ENCODE measurements at regions not wholly inside any gene's neighbourhood (a gene's known extent, or its start where the extent isn't known, plus 50 kb on each side); places are given as distances from the start of the nearest gene placed in this dataset.

DNA sequence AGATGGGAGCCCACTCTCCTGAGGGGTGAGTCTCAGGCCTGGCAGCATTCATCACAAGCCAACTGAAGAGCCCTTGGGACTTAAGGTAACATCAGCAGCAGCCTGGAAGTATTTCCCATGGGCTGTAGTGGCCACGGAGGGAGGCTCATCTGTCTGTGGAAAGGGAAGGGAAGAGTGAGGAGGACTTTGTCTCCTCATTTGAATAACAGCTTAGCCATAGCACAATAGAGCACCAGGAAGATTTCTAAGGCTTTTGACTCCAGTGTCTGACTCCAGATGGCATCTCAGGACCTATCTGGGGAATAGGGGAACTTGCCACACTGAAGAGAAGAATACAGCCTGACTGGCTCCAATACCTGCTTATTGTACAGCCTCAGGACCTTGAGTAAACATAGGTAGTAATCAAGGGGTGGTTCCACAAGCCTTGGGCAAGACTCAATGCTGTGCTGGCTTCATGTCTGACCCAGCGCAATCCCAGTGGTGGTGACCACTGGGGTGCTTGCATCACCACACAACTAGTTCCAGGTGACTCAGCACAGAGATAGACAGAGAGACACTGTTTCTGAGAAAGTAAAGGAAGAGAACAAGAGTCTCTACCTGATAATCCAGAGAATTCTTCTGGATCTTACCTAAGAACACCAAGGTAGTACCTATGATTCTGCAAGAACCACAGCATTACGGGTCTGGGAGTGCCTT, 510.5 kb upstream of the CCDC179 start:
- Histone ChIP-seq H3K9me3 (ENCODE audit: control insufficient read depth in 2 of 2, insufficient read depth in 1 of 2, low read length in 1 of 2) (peaks cover 0 to 3% of the 10 kb centered on the region in 2 donors), H3K36me3 (ENCODE audit: control insufficient read depth in 2 of 2, insufficient read depth in 2 of 2, low read length in 1 of 2) (no peaks in the 10 kb centered on the region), H3K4me3 (ENCODE audit: low read length in 2 of 2) (no peak overlapping the region), H3K27ac (ENCODE audit: low read depth in 1 of 2, low read length in 1 of 2) (no peak overlapping the region), H3K27me3 (ENCODE audit: control insufficient read depth in 2 of 2, insufficient read depth in 1 of 2, low read length in 1 of 2) (no peaks in the 10 kb centered on the region), H3K4me1 (ENCODE audit: control insufficient read depth in 2 of 2, insufficient read depth in 2 of 2, low read length in 2 of 2) (no peaks in the 10 kb centered on the region)
- DNase-seq (ENCODE audit: low read depth in 6 of 9, low spot score in 9 of 9), result no peak
- 75% methylated on average over 3 of the region's 3 CpGs for WGBS

DNA sequence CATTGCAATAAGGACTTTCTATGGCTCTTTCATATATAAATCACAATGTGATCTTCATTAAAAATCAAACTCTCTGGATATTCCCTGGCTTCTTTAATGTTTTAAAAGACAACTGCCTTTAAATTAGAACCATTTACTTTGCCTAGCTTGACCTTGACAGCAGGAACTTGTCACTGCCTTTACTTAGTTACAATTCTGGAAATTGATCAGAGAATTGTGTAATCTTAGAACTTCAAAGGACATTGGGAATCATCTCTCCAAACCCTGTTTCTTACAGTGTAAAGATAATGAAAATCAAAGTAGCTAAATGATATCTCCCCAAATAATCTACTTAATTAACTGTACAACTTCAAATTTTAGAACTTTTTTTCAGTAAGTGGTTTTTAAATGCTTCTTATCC, 517.6 kb upstream of the CCDC179 start:
- H3K9me3 ChIP-seq (ENCODE audit: control insufficient read depth in 2 of 2, insufficient read depth in 1 of 2, low read length in 1 of 2), result no peaks in the 10 kb centered on the region
- H3K36me3 ChIP-seq (ENCODE audit: control insufficient read depth in 2 of 2, insufficient read depth in 2 of 2, low read length in 1 of 2), result no peaks in the 10 kb centered on the region
- H3K27me3 ChIP-seq (ENCODE audit: control insufficient read depth in 2 of 2, insufficient read depth in 1 of 2, low read length in 1 of 2), result no peaks in the 10 kb centered on the region
- DNase-seq (ENCODE audit: low read depth in 6 of 9, low spot score in 9 of 9), result no peak
- H3K4me1 ChIP-seq (ENCODE audit: control insufficient read depth in 2 of 2, insufficient read depth in 2 of 2, low read length in 2 of 2), result no peaks in the 10 kb centered on the region
- H3K4me3 ChIP-seq (ENCODE audit: low read length in 2 of 2), result no peak overlapping the region
- H3K27ac ChIP-seq (ENCODE audit: low read depth in 1 of 2, low read length in 1 of 2), result no peak overlapping the region

DNA sequence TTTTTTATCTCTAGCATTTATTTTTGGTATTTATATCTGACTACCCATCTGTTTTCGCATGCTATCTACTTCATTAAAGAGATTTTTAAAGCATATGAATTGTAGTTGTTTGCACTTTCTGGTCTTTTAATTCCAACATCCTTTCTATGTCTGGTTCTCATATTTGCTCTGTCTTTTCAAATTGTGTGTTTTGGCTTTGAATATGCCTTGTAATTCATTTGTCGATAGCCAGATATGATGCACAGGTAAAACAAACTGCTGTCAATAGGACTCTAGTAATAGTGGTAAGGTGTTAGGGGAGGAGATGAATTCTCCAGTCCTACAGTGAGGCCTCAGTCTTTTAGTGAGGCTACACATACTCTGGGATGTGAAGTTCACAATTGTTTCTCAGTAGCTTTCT, 530.8 kb upstream of the CCDC179 start:
- H3K27me3 ChIP-seq (ENCODE audit: control insufficient read depth in 2 of 2, insufficient read depth in 1 of 2, low read length in 1 of 2), result no peaks in the 10 kb centered on the region
- no peak for DNase-seq (ENCODE audit: low read depth in 6 of 9, low spot score in 9 of 9)
- no peaks in the 10 kb centered on the region for H3K9me3 ChIP-seq (ENCODE audit: control insufficient read depth in 2 of 2, insufficient read depth in 1 of 2, low read length in 1 of 2)
- H3K4me1 ChIP-seq (ENCODE audit: control insufficient read depth in 2 of 2, insufficient read depth in 2 of 2, low read length in 2 of 2), result no peaks in the 10 kb centered on the region
- H3K27ac ChIP-seq (ENCODE audit: low read depth in 1 of 2, low read length in 1 of 2), result no peak overlapping the region
- H3K36me3 ChIP-seq (ENCODE audit: control insufficient read depth in 2 of 2, insufficient read depth in 2 of 2, low read length in 1 of 2), result no peaks in the 10 kb centered on the region
- H3K4me3 ChIP-seq (ENCODE audit: low read length in 2 of 2), result no peak overlapping the region
- 72% methylated on average over 2 of the region's 2 CpGs for WGBS

DNA sequence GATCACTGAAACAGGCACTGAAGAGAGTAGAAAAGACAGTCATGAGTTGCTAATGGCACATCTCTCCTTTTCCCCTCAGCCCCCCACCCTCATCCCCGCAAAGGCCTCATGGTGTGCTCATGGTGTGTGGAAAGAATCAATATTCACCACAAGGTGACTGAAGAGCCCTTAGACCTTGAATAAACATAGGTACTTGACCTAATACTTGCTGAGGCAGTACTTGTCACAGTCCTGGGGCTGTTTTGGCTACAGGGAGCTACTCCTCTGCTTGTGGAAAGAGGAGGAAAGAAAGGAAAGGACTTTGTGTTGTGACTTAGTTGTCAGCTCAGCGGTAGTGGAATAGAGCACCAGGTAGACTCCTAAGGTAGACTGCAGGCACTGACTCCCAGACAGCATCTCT, 537.8 kb upstream of the CCDC179 start:
- Histone ChIP-seq H3K4me3 (ENCODE audit: low read length in 2 of 2) (no peak overlapping the region), H3K36me3 (ENCODE audit: control insufficient read depth in 2 of 2, insufficient read depth in 2 of 2, low read length in 1 of 2) (no peaks in the 10 kb centered on the region), H3K27me3 (ENCODE audit: control insufficient read depth in 2 of 2, insufficient read depth in 1 of 2, low read length in 1 of 2) (no peaks in the 10 kb centered on the region), H3K27ac (ENCODE audit: low read depth in 1 of 2, low read length in 1 of 2) (no peak overlapping the region), H3K4me1 (ENCODE audit: control insufficient read depth in 2 of 2, insufficient read depth in 2 of 2, low read length in 2 of 2) (no peaks in the 10 kb centered on the region), H3K9me3 (ENCODE audit: control insufficient read depth in 2 of 2, insufficient read depth in 1 of 2, low read length in 1 of 2) (peaks cover 0 to 4% of the 10 kb centered on the region in 2 donors)
- DNase-seq (ENCODE audit: low read depth in 6 of 9, low spot score in 9 of 9), result no peak
- 88% methylated on average over 2 of the region's 2 CpGs for WGBS

DNA sequence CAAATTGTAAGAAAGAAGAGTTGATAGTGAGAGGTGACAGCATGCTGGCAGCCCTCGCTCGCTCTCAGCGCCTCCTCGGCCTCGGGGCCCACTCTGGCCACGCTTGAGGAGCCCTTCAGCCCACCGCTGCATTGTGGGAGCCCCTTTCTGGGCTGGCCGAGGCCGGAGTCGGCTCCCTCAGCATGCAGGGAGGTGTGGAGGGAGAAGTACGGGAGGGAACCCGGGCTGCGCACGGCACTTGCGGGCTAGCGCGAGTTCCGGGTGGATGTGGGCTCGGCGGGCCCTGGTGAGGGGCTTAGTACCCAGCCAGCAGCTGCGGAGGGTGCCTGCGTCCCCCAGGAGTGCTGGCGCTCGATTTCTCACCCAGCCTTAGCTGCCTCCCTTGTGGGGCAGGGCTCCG, 539.7 kb upstream of the CCDC179 start:
- DNase-seq (ENCODE audit: low read depth in 6 of 9, low spot score in 9 of 9), result no peak
- 96% methylated on average over 25 of the region's 25 CpGs for WGBS

DNA sequence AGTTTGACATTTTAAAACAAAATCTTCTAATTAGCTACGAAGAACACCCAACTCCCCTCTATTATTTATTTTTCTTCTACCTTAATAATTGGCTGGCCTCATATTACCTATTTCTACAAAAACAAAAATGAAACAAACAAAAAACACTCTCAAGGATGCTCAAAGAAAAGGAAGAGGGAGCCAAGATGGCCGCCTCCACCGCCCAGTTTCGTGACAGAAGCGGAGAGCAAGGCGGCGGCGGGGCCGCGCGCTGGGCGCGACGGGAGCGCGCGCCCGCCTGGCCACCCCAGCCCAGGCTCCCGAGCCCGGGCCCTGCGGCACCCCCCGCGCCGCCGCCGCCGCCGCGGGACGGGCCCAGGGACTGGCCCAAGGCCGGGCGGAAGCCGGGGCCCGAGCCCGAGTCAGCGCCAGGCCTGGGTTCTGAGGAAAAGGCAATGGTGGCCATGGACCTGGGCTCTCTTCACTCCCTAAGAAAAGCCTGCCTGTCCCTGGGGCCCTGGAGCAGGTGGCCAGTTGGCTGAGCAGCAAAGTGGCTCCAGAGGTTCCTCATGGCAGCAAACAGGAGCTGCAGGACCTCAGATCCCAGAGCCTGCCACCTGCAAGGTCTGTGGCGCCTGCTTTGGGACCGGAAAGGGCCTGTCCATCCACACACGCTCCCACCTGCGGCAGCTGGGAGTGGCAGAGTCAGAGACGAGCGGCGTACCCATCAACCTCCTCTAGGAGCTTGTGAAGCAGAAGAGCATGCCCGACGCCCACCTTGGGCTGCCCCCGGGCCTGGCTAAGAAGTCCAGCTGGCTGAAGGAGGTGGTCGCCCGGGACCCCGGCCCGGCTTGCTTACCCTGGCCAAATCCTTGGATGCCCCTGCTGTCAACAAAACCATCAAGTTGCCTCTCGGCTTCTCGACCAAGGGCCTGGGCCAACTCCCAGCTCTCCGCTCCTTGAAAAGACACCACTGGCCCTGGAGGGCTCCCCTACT, 543.2 kb upstream of the CCDC179 start:
- no peaks in the 10 kb centered on the region for H3K27me3 ChIP-seq (ENCODE audit: control insufficient read depth in 2 of 2, insufficient read depth in 1 of 2, low read length in 1 of 2)
- WGBS, result 98% methylated on average over 53 of the region's 53 CpGs

More for the DNA sequence above, 539.7 kb upstream of the CCDC179 start:
- no peaks in the 10 kb centered on the region for H3K27me3 ChIP-seq (ENCODE audit: control insufficient read depth in 2 of 2, insufficient read depth in 1 of 2, low read length in 1 of 2)
- H3K9me3 ChIP-seq (ENCODE audit: control insufficient read depth in 2 of 2, insufficient read depth in 1 of 2, low read length in 1 of 2), result peaks cover 5 to 20% of the 10 kb centered on the region in 2 donors
- H3K36me3 ChIP-seq (ENCODE audit: control insufficient read depth in 2 of 2, insufficient read depth in 2 of 2, low read length in 1 of 2), result no peaks in the 10 kb centered on the region
- no peak overlapping the region for H3K4me3 ChIP-seq (ENCODE audit: low read length in 2 of 2)
- no peaks in the 10 kb centered on the region for H3K4me1 ChIP-seq (ENCODE audit: control insufficient read depth in 2 of 2, insufficient read depth in 2 of 2, low read length in 2 of 2)
- H3K27ac ChIP-seq (ENCODE audit: low read depth in 1 of 2, low read length in 1 of 2), result no peak overlapping the region

DNA sequence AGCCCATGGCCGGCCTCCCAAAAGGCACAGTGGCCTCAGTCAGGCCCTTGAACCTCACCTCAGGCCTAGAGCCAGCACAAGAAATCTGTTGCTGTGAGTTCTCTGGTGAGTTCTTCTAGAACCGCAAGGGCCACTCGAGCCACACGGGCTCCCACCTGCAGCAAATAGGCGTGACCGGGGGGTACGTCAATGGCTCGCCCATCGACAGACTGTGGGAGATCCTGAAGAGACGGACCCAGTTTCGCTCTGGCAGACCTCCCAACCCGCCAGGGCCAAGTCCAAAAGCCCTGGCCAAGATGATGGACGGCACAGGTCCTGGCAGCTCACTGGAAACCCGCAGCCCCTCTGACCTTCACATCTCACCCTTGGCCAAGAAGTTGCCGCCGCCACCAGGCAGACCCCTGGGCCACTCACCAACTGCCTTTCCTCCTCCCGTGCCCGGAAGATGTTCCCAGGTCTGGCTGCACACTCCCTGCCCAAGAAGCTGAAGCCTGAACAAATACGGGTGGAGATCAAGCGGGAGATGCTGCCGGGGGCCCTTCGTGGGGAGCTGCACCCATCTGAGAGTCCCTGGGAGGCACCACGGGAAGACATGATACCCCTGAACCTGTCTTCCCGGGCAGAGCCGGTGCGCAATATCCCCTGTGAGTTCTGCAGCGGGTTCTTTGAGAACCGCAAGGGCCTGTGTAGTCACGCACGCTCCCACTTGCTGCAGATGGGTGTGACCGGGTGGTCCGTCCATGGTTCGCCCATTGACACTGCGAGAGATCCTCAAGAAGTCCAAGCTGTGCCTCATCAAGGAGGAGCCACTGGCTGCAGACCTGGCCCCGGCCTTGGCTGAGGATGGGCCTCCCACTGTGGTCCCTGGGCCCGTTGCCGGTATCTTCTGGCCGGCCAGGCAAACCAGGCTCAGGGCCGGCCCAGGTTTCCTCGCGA, 544.2 kb upstream of the CCDC179 start:
- Histone ChIP-seq H3K4me3 (ENCODE audit: low read length in 2 of 2) (no peak overlapping the region), H3K36me3 (ENCODE audit: control insufficient read depth in 2 of 2, insufficient read depth in 2 of 2, low read length in 1 of 2) (no peaks in the 10 kb centered on the region), H3K9me3 (ENCODE audit: control insufficient read depth in 2 of 2, insufficient read depth in 1 of 2, low read length in 1 of 2) (peaks cover 10 to 36% of the 10 kb centered on the region in 2 donors), H3K27ac (ENCODE audit: low read depth in 1 of 2, low read length in 1 of 2) (no peak overlapping the region), H3K27me3 (ENCODE audit: control insufficient read depth in 2 of 2, insufficient read depth in 1 of 2, low read length in 1 of 2) (no peaks in the 10 kb centered on the region), H3K4me1 (ENCODE audit: control insufficient read depth in 2 of 2, insufficient read depth in 2 of 2, low read length in 2 of 2) (no peaks in the 10 kb centered on the region)
- 97% methylated on average over 41 of the region's 41 CpGs for WGBS
- no peak for DNase-seq (ENCODE audit: low read depth in 6 of 9, low spot score in 9 of 9)

More for the DNA sequence above, 543.2 kb upstream of the CCDC179 start:
- Histone ChIP-seq H3K36me3 (ENCODE audit: control insufficient read depth in 2 of 2, insufficient read depth in 2 of 2, low read length in 1 of 2) (no peaks in the 10 kb centered on the region), H3K9me3 (ENCODE audit: control insufficient read depth in 2 of 2, insufficient read depth in 1 of 2, low read length in 1 of 2) (peaks cover 10 to 36% of the 10 kb centered on the region in 2 donors), H3K4me3 (ENCODE audit: low read length in 2 of 2) (no peak overlapping the region), H3K27ac (ENCODE audit: low read depth in 1 of 2, low read length in 1 of 2) (no peak overlapping the region), H3K4me1 (ENCODE audit: control insufficient read depth in 2 of 2, insufficient read depth in 2 of 2, low read length in 2 of 2) (no peaks in the 10 kb centered on the region)
- no peak for DNase-seq (ENCODE audit: low read depth in 6 of 9, low spot score in 9 of 9)

DNA sequence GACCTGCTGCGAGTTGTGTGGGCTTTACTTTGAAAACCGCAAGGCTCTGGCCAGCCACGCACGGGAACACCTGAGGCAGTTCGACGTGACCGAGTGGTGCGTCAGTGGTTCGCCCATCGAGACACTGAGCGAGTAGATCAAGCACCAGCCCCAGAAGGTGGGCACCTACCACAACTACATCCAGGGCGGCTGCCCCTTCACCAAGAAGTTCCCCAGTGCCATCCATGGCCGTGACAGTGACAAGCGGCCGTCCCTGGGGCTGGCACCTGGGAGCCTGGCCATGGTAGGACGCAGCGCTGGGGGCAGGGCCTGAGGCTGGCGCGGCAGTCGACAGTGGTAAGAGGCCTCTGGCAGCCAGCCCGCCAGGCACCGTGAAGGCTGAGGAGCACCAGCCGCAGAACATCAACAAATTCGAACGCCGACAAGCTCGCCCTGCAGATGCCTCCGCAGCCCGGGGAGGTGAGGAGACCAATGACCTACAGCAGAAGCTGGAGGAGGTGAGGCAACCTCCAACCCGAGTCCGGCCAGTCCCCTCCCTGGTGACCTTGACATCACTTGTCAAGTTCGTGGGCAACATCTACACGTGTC, 545.2 kb upstream of the CCDC179 start:
- DNase-seq (ENCODE audit: low read depth in 6 of 9, low spot score in 9 of 9), result no peak
- Histone ChIP-seq H3K4me3 (ENCODE audit: low read length in 2 of 2) (no peak overlapping the region), H3K27me3 (ENCODE audit: control insufficient read depth in 2 of 2, insufficient read depth in 1 of 2, low read length in 1 of 2) (no peaks in the 10 kb centered on the region), H3K9me3 (ENCODE audit: control insufficient read depth in 2 of 2, insufficient read depth in 1 of 2, low read length in 1 of 2) (peaks cover 10 to 32% of the 10 kb centered on the region in 2 donors), H3K36me3 (ENCODE audit: control insufficient read depth in 2 of 2, insufficient read depth in 2 of 2, low read length in 1 of 2) (no peaks in the 10 kb centered on the region), H3K27ac (ENCODE audit: low read depth in 1 of 2, low read length in 1 of 2) (no peak overlapping the region), H3K4me1 (ENCODE audit: control insufficient read depth in 2 of 2, insufficient read depth in 2 of 2, low read length in 2 of 2) (no peaks in the 10 kb centered on the region)
- 98% methylated on average over 33 of the region's 33 CpGs for WGBS

Measured in thymus (tissue), 11 donors.